Endothelial cell of umbilical vein (primary cell): ENCODE measurements at regions not wholly inside any gene's neighbourhood (a gene's known extent, or its start where the extent isn't known, plus 50 kb on each side); places are given as distances from the start of the nearest gene placed in this dataset.

Experiments
- CTCF ChIP-seq, 2 donors: IDR thresholded peaks; 1 replicate in 1 of 2; 2 replicates in 1 of 2; pipeline ENCODE4 v1.5.1; 2011; ENCODE audit warnings: low read length in 2 of 2, mild to moderate bottlenecking in 2 of 2, moderate library complexity in 2 of 2, control low read depth in 1 of 2, inconsistent platforms in 1 of 2, low read depth in 1 of 2; ENCODE audit not compliant: insufficient read depth in 1 of 2; ENCODE audit errors: extremely low read depth in 1 of 2
- EZH2 ChIP-seq: IDR thresholded peaks from 2 replicates; pipeline ENCODE4 v1.6.1; 2012; ENCODE audit warnings: borderline replicate concordance, low read depth, mild to moderate bottlenecking, moderate library complexity, low read length, inconsistent platforms; ENCODE audit not compliant: severe bottlenecking
- FOS ChIP-seq: IDR thresholded peaks from 2 replicates; pipeline ENCODE4 v1.6.1; 2011; ENCODE audit warnings: mild to moderate bottlenecking, low read length, moderate library complexity, borderline replicate concordance; ENCODE audit not compliant: insufficient read depth
- GATA2 ChIP-seq: IDR thresholded peaks from 2 replicates; pipeline ENCODE4 v1.7.0; 2011; ENCODE audit warnings: low read depth, mild to moderate bottlenecking, moderate library complexity, mixed read lengths, low read length; ENCODE audit not compliant: insufficient read length, insufficient read depth
- JUN ChIP-seq: IDR thresholded peaks from 2 replicates; pipeline ENCODE4 v1.6.1; 2011; ENCODE audit warnings: borderline replicate concordance, low read depth; ENCODE audit not compliant: insufficient read length, insufficient read depth
- MAX ChIP-seq: IDR thresholded peaks from 2 replicates; pipeline ENCODE4 v1.6.1; 2011; ENCODE audit not compliant: insufficient read depth, insufficient read length
- MYC ChIP-seq: IDR thresholded peaks from one replicate; pipeline ENCODE4 v1.6.1; 2011; ENCODE audit warnings: mild to moderate bottlenecking, low read depth, low read length
- POLR2A ChIP-seq: IDR thresholded peaks from 2 replicates; pipeline ENCODE4 v1.6.1; 2012; ENCODE audit warnings: low read depth, mild to moderate bottlenecking, control low read depth, low read length
- POLR2AphosphoS5 ChIP-seq: IDR thresholded peaks from 2 replicates; pipeline ENCODE4 v1.6.1; 2012; ENCODE audit warnings: low read depth, mild to moderate bottlenecking, control low read depth, low read length, moderate library complexity; ENCODE audit not compliant: insufficient read depth

GRCh38 chr2:6769346-6769745 lies 96.4 kb downstream of the CMPK2 start:
- TF ChIP-seq CTCF (IDR thresholded peaks at IDR 0.05; ENCODE audit: extremely low read depth in 1 of 2, insufficient read depth in 1 of 2, low read depth in 1 of 2, low read length in 2 of 2) (no peak), POLR2A (no peak), MYC (no peak), EZH2 (no peak), POLR2AphosphoS5 (no peak), MAX (no peak), JUN (no peak), GATA2 (no peak), FOS (no peak)
